Breast epithelium (tissue), 4 donors: ENCODE measurements at regions not wholly inside any gene's neighbourhood (a gene's known extent, or its start where the extent isn't known, plus 50 kb on each side); places are given as distances from the start of the nearest gene placed in this dataset.

Experiments used
- DNase-seq, 2 donors: peaks; one replicate each; pipeline ENCODE4 v3.0.0-alpha.2; 2019; ENCODE audit warnings: low spot score in 2 of 2
- H3K27ac ChIP-seq, 2 donors: fragments of 200-600 bp; sonication (generic) in 1 of 2; one replicate each; pipeline ENCODE4 v1.5.1; 2016 to 2019; ENCODE audit warnings: mild to moderate bottlenecking in 1 of 2
- H3K27me3 ChIP-seq, 2 donors: fragments of 200-600 bp; sonication (generic) in 1 of 2; one replicate each; pipeline versions ENCODE4 v1.5.1 to v1.6.0; 2017 to 2019; ENCODE audit warnings: control low read depth in 1 of 2, mild to moderate bottlenecking in 1 of 2
- H3K36me3 ChIP-seq: fragments of 200-600 bp; one replicate; pipeline ENCODE4 v1.5.1; 2019
- H3K4me1 ChIP-seq, 2 donors: fragments of 200-600 bp; sonication (generic); one replicate each; pipeline ENCODE4 v1.5.1; 2016 to 2019; ENCODE audit warnings: control low read depth in 1 of 2
- H3K4me3 ChIP-seq, 3 donors: fragments of 200-600 bp; sonication (generic); 1 replicate in 2 of 3; 2 replicates in 1 of 3; pipeline ENCODE4 v1.5.1; 2016 to 2019; ENCODE audit warnings: mild to moderate bottlenecking in 3 of 3, moderate library complexity in 2 of 3
- H3K9me3 ChIP-seq, 2 donors: fragments of 200-600 bp; sonication (generic) in 1 of 2; one replicate each; pipeline ENCODE4 v1.5.1; 2016 to 2019; ENCODE audit warnings: control low read depth in 1 of 2
- CTCF ChIP-seq, 3 donors: fragments of 450-650 bp; IDR thresholded peaks; one replicate each; pipeline ENCODE4 v1.5.1; 2016 to 2017; ENCODE audit warnings: antibody characterized with exemption in 3 of 3, mild to moderate bottlenecking in 3 of 3, moderate library complexity in 3 of 3
- POLR2A ChIP-seq: fragments of 450-650 bp; IDR thresholded peaks from one replicate; pipeline ENCODE4 v1.6.1; 2016; ENCODE audit warnings: antibody characterized with exemption, mild to moderate bottlenecking, moderate library complexity
- POLR2AphosphoS5 ChIP-seq, 3 donors: sonication (generic); formaldehyde crosslinking; IDR thresholded peaks; one replicate each; pipeline ENCODE4 v1.6.1; 2017; ENCODE audit warnings: antibody characterized with exemption in 3 of 3
- intact Hi-C: fragments of 100-400 bp; cut with DNase I; formaldehyde crosslinking; loops from one replicate; pipeline ENCODE4 v1.15.1; 2023; ENCODE audit warnings: low total_unique reads

GRCh38 chr9:24939109-24939850 lies 393.6 kb upstream of the IZUMO3 start:
- intact Hi-C loops: no loop called here
- Histone ChIP-seq H3K27ac (no peak overlapping the region), H3K4me1 (no peaks in the 10 kb centered on the region), H3K9me3 (no peaks in the 10 kb centered on the region), H3K36me3 (no peaks in the 10 kb centered on the region), H3K27me3 (no peaks in the 10 kb centered on the region), H3K4me3 (no peak overlapping the region)
- TF ChIP-seq POLR2AphosphoS5 (IDR thresholded peaks at IDR 0.05) (no peak), POLR2A (no peak), CTCF (IDR thresholded peaks at IDR 0.05) (no peak)
- no peak for DNase-seq

DNA sequence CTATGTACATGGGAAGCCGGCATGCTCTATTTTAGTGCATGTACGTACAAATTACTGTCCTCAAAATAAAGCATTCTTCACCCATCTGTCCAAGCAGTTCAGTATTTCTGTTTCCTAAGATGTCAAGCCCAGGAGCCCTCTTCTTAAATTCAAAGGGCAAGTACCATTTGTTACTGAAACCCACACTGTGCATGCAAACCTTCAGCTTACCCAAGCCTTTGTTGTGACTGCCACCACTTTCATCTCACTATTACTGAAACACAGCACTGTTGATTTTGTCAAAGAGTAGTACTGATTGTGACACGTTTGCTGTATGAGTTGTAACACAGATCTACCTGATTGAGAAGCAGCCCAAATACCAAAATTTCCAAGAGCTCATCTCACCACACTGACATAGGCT lies 390.4 kb upstream of the IZUMO3 start:
- Histone ChIP-seq H3K36me3 (no peaks in the 10 kb centered on the region), H3K4me3 (no peak overlapping the region), H3K27me3 (no peaks in the 10 kb centered on the region), H3K9me3 (no peaks in the 10 kb centered on the region), H3K4me1 (no peaks in the 10 kb centered on the region), H3K27ac (no peak overlapping the region)
- TF ChIP-seq POLR2AphosphoS5 (IDR thresholded peaks at IDR 0.05) (no peak), POLR2A (no peak), CTCF (IDR thresholded peaks at IDR 0.05) (no peak)
- intact Hi-C loops: no loop called here
- DNase-seq: no peak

- TF ChIP-seq CTCF (IDR thresholded peaks at IDR 0.05) (no peak), POLR2AphosphoS5 (IDR thresholded peaks at IDR 0.05) (no peak), POLR2A (no peak)
- no peak overlapping the region for H3K27ac ChIP-seq
- no peak overlapping the region for H3K4me3 ChIP-seq
- no peaks in the 10 kb centered on the region for H3K4me1 ChIP-seq
- DNase-seq: no peak
- intact Hi-C loops: no loop called here
- no peaks in the 10 kb centered on the region for H3K27me3 ChIP-seq
- H3K36me3 ChIP-seq: no peaks in the 10 kb centered on the region
- H3K9me3 ChIP-seq: no peaks in the 10 kb centered on the region
These were observed 387.1 kb upstream of the IZUMO3 start for GRCh38 chr9:24932785-24933184.

DNA sequence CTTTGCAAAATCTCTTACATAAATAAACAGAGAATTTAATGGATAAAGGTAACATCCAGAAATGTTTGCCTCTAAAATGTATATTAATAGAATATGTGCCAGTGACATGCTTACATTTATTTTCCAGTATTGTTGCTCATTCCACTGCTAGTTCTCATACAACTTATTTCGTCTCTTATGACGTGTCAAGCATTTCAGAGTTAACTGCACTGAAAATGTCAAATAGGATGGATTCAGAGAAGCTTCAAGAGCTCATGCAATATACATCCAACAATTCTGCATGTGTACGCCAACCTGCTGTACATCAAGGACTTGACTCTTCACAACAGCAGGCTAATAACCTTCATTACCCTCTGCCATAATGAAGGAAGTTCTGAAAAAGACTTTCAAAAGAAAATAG lies 386.2 kb upstream of the IZUMO3 start:
- no peak for DNase-seq
- Histone ChIP-seq H3K4me3 (no peak overlapping the region), H3K36me3 (no peaks in the 10 kb centered on the region), H3K27me3 (no peaks in the 10 kb centered on the region), H3K9me3 (no peaks in the 10 kb centered on the region), H3K27ac (no peak overlapping the region), H3K4me1 (no peaks in the 10 kb centered on the region)
- TF ChIP-seq POLR2AphosphoS5 (IDR thresholded peaks at IDR 0.05) (no peak), CTCF (IDR thresholded peaks at IDR 0.05) (no peak), POLR2A (no peak)
- intact Hi-C loops: no loop called here

DNA sequence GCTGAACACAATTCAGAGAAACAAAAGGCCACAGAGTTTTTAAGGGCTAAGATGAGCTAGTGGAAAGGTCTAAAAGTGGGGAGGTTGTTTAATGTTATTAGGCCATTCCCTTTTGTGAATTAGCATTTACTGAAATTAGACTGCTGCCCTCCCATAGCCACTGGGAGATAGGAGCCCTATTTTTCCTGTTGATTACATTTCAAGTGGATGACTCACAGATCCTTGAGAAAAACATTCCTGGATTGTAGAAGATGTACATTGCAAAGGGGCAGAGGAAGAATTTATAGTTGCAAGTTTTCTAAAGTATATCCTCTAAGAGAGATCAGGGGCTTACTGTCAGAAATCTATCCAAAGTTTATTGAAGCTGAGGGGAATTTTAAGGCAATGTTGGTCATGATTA lies 367.1 kb upstream of the IZUMO3 start:
- Histone ChIP-seq H3K27me3 (no peaks in the 10 kb centered on the region), H3K9me3 (no peaks in the 10 kb centered on the region), H3K4me1 (no peaks in the 10 kb centered on the region), H3K36me3 (no peaks in the 10 kb centered on the region), H3K4me3 (no peak overlapping the region), H3K27ac (no peak overlapping the region)
- no peak for DNase-seq
- TF ChIP-seq POLR2A: no peak
- no peak for TF ChIP-seq POLR2AphosphoS5 (IDR thresholded peaks at IDR 0.05)
- no peak for TF ChIP-seq CTCF (IDR thresholded peaks at IDR 0.05)
- intact Hi-C loops: no loop called here
